Activated CD4-positive, alpha-beta T cell treated with anti-CD3 and anti-CD28 coated beads, Interleukin-2, amount 10 ng/mL, durations not matched to agents 7 days and 5 days (primary cell): ENCODE measurements at regions not wholly inside any gene's neighbourhood (a gene's known extent, or its start where the extent isn't known, plus 50 kb on each side); places are given as distances from the start of the nearest gene placed in this dataset.

Source experiments
- CTCF ChIA-PET: fragments of 350-600 bp; sonication (Branson Sonifier 250); formaldehyde crosslinking; loops from one replicate; lab custom pipeline; 2021; ENCODE audit warnings: antibody characterized with exemption; lab: Charles Lee
- POLR2A ChIA-PET: fragments of 350-600 bp; sonication (Branson Sonifier 250); formaldehyde crosslinking; loops from one replicate; lab custom pipeline; 2021; ENCODE audit warnings: antibody characterized with exemption; lab: Charles Lee
- DNase-seq: peaks from one replicate; pipeline ENCODE4 v3.0.0-alpha.2; 2020
- H3K27ac Mint-ChIP-seq: one replicate; pipeline ENCODE4 v1.8.0; 2021; ENCODE audit warnings: mild to moderate bottlenecking, moderate library complexity, mixed read lengths
- H3K27me3 Mint-ChIP-seq: one replicate; pipeline ENCODE4 v1.8.0; 2021; ENCODE audit warnings: mixed read lengths
- H3K36me3 Mint-ChIP-seq: one replicate; pipeline ENCODE4 v1.8.0; 2021; ENCODE audit warnings: low read depth, mixed read lengths
- H3K4me1 Mint-ChIP-seq: one replicate; pipeline ENCODE4 v1.8.0; 2021; ENCODE audit warnings: mixed read lengths
- H3K4me3 Mint-ChIP-seq: one replicate; pipeline ENCODE4 v1.8.0; 2021; ENCODE audit warnings: mild to moderate bottlenecking, moderate library complexity, mixed read lengths
- H3K9me3 Mint-ChIP-seq: one replicate; pipeline ENCODE4 v1.8.0; 2021; ENCODE audit warnings: mixed read lengths

- H3K27me3 Mint-ChIP-seq, result no peaks in the 10 kb centered on the region
- POLR2A ChIA-PET, result no interaction called here
- CTCF ChIA-PET, result no interaction called here
- no peaks in the 10 kb centered on the region for H3K36me3 Mint-ChIP-seq
- H3K4me1 Mint-ChIP-seq, result no peaks in the 10 kb centered on the region
- no peak for DNase-seq
- peaks cover 3% of the 10 kb centered on the region for H3K9me3 Mint-ChIP-seq
- H3K27ac Mint-ChIP-seq, result no peak overlapping the region
- no peak overlapping the region for H3K4me3 Mint-ChIP-seq
Measured at GRCh38 chr3:2029559-2029958, 69.1 kb upstream of the CNTN4 start.

- Mint-ChIP-seq H3K4me1 (no peaks in the 10 kb centered on the region), H3K4me3 (no peak overlapping the region), H3K36me3 (no peaks in the 10 kb centered on the region), H3K27ac (no peak overlapping the region), H3K27me3 (no peaks in the 10 kb centered on the region), H3K9me3 (no peaks in the 10 kb centered on the region)
- POLR2A ChIA-PET, result no interaction called here
- no peak for DNase-seq
- CTCF ChIA-PET, result no interaction called here
Measured at GRCh38 chr3:2036076-2036475, 62.6 kb upstream of the CNTN4 start.

GRCh38 chr3:2041931-2042330 lies 56.7 kb upstream of the CNTN4 start:
- H3K27me3 Mint-ChIP-seq, result no peaks in the 10 kb centered on the region

More at GRCh38 chr3:2041931-2042330, 56.7 kb upstream of the CNTN4 start:
- CTCF ChIA-PET, result no interaction called here
- Mint-ChIP-seq H3K27ac (no peak overlapping the region), H3K4me1 (no peaks in the 10 kb centered on the region), H3K36me3 (no peaks in the 10 kb centered on the region), H3K9me3 (no peaks in the 10 kb centered on the region), H3K4me3 (no peak overlapping the region)
- POLR2A ChIA-PET, result no interaction called here
- DNase-seq, result no peak
